GM21825 (cell line): ENCODE measurements at regions not wholly inside any gene's neighbourhood (a gene's known extent, or its start where the extent isn't known, plus 50 kb on each side); places are given as distances from the start of the nearest gene placed in this dataset.
"Not testable (repeated sequence)": the region's sequence is repeated elsewhere in the genome, so short reads cannot be mapped to it uniquely, and the experiment has no call there.

Experiments used
- ATAC-seq: cut with Tn5 transposase; IDR thresholded peaks from one replicate; pipeline ENCODE4 v1.9.1; 2021; ENCODE audit warnings: mild to moderate bottlenecking, moderate library complexity; ENCODE audit not compliant: unreplicated experiment

DNA sequence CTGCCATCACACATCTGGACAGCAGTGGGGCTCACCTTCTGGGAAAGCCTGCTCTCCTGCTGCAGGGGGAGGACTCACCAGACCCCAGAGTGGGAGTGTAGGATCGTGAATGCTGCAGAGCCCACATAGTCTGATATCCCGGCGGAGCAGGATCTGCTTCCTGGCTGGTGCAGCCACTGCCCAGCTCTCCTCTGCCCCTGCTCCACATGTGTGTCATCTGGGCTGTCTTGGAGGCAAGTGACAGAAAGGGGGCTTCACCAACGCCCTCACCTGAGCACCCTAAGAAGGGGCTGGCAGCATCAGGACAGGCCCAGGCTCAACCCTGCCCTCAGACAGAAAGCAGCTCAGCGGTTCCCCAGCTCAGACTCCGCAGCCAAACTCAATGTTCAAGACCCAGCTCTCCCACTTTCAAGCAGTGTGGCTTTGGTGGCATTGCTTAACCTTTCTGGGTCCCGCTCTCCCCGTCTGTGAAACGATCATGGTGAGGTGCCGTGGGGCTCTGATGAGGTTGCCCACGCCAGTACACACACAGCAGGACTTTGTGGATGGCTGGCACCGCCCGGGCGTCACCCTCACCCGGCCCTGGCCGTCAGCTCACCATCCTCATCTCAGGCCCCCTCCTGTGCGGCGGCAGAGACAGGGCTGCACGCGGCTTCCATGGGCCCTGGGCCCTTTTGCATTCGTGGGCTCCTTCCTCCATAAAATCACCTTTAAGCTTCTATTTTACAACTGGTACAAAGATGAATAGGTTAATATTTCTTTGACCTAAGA is 91.0 kb upstream of the SFSWAP start:
- ATAC-seq, result no peak

DNA sequence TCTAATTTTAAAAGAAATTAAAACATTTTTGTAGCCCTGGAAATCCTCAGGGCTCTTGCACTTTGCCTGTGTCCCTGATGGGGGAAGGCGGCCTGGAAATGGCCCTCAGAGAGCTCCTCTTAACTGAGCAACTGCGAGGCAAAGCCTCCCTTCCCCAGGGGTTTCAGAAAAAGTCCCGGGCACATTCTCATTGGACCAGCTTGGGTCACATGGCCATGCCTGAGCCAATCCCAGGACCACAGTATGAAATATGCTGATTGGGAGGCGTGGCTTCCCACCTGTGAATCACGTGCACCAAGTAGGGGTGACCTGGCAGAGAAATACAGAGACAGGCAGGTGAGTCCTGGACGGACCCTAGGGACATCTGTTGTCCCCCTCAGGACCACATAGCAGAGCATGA is 90.4 kb upstream of the SFSWAP start:
- ATAC-seq, result no peak

DNA sequence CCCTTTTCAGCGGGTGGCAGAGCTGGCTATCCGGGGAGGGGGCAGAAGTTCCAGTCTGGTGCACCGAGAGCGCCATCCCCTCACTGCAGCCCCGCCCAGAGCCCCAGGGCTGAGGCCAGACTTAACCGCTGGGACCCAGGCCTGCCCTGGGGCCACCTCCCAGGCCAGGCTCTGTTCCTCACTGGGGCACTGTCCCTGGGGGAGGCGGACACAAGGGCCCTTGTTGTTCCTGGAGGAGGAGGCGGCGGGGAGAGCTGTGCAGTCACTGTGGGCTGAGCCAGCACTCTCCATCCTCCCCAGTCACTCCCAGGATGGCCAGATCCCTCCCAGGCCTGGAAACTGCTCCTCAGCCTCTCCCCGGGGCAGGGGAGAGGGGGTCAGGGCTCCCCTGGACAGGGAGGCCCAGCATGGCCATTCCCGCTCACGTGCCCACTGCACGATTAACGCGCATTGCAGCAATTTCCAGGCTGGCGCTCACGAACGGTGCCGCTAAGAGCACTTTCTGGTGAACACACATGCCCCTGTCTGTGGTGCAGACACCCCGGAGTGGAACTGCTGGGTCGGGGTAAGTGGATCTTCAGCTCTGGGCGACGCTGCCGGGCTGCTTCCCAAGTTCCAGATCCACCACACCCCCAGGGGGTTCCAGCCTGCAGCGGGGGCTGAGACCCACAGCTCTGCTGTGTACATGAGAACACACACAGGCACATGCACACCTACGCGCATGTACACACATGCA is 89.8 kb upstream of the SFSWAP start:
- no peak for ATAC-seq

DNA sequence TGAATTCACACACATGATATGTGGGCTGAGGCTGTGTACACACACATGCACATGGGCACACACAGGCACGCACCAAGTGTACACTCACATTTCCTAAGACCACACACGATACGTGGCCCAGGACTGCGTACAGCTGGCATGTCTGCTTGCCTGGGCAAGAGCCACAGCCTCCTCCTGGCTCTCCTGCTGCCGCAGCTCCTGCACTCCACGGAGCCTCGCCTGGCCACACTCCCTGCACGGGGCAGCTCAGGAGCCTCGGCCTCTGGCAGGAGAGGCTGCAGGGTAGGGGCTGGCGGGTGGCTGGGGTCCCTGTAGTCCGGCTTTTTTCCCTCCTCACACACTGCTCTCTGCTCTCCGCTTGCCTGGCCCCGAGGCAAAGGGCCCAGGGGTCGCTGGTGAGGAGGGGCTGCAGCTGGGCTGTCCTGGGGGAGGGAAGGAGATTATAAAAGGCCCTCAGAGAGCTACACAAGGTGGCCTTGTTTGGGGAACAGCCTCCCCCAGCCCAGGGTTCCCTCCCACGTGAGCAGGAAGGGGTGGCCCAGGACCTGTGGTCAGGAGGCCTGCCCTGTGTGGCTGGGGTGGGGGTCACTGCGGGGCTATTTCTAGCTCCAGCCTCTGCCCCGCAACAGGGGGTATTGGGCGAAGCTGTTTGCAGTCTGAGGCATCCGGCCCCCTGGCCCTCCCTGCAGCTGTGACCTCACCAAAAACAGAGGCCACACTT is 89.0 kb upstream of the SFSWAP start:
- no peak for ATAC-seq

DNA sequence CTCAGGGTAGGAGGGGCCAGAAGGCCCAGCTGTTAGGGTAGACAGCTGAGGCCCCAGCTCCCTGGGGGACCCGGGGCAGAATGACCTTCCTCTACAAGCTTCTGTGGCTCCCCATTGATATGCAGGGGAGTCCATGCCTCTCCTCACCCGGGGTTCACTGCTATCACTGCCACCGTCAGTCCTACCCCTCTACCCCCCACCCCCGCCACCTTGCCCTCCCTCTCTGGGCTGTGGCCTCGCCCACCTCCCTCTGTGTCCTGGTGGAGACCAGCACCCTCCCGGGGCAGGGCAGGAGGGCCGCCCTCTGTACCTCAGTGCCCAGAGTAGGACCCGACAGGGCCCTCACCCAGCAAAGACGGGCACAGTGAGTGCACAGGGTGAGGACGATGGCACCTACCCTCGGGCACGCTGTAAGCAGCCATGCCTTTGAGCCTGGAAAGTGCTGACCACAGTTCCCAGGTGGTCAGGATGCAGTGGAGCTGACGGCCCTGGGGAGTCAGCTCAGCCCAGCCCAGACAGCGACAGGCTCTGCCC is 88.4 kb upstream of the SFSWAP start:
- ATAC-seq, result no peak

DNA sequence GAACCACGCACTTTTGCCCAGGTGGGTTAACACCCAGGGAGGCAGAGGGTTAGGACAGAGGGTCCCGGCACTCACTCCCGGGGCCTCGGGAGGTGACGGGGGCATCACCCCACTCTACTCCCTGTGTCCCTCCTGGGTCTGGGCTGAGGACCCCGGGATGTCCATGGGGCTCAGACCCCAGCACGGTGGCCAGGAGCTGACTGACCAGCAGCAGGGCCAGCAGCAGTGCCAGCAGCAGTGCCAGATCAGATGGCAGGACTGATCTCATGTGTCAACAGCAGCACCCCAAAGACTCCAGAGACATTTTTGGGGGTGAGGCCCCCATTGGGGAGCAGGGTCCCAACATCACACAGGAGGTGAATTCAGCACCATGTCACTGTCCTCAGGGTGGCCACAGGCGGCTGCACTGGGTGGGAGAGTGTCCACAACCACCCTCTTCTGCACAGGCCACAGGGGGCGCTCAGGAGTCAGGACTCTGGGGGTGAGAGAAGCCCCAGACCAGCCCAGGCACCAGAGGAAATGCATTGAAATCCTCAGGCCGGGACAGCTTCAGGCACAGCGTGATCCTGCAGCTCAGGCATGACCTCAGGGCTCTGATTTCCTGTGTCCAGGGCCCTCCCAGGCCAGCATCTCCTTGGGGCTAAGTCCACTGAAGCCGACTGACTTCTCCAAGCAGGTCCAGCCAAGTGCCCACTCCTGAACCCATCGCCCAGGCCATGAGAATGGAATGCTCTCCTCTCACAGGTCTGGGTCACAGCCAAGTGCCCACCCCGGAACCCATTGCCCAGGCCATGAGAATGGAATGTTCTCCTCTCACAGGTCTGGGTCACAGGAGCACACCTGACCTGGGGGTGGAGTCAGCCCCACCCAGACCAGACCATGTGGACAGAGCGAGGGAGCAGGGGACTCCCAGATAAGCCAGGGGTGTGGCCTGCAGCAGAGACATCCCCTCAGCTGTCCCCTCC is 87.2 kb upstream of the SFSWAP start:
- ATAC-seq, result not testable (repeated sequence)

DNA sequence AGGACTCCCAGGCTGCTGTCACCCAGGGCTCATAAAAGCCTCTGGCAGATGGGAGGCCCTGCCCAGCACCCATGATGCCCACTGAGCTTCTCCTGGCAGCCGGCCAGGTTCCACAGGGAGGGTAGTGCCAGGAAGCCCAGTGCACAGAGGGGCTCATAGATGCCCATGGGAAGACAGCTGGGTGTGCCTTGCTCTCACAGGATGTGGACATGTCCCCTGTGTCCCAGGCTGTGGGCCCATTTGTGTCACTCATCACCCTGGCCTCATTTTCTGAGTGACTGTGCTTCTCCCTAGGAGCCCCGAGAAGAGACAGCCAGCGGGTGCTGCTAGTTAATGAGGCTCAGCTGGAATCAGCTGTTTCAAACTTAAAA is 86.5 kb upstream of the SFSWAP start:
- ATAC-seq, result not testable (repeated sequence)

DNA sequence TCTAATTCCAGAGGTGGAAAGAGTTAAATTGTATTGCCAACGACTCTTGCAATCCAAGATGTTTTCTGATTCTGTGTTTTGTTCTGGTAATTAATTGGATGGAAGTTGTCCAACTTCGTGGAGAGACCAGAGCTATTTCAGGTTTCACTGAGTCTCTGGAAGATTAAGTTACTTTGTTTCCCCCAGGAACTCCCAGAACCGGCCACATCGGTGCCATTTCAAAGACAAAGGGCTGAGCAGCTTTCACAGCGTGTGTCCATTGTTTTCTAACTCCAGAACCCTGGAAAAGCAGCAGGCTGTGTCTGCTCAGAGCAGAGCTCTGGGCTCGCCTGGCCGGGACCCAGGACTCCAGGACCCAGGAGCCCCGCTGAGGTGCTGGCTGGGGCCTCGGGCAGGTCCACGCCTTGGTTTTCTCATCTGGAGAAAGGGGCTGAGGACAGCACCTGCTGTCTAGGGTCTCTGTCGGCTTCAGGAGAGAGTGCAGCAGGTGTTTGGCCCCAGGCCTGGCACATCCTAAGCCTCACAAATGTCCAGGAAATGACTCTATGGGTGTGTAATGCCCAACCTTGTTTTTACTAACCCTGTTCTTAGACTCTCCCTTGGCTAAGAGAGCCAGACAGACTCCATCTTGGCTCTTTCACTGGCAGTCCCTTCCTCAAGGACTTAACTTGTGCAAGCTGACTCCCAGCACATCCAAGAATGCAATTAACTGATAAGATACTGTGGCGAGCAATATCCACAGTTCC is 86.0 kb upstream of the SFSWAP start:
- not testable (repeated sequence) for ATAC-seq

DNA sequence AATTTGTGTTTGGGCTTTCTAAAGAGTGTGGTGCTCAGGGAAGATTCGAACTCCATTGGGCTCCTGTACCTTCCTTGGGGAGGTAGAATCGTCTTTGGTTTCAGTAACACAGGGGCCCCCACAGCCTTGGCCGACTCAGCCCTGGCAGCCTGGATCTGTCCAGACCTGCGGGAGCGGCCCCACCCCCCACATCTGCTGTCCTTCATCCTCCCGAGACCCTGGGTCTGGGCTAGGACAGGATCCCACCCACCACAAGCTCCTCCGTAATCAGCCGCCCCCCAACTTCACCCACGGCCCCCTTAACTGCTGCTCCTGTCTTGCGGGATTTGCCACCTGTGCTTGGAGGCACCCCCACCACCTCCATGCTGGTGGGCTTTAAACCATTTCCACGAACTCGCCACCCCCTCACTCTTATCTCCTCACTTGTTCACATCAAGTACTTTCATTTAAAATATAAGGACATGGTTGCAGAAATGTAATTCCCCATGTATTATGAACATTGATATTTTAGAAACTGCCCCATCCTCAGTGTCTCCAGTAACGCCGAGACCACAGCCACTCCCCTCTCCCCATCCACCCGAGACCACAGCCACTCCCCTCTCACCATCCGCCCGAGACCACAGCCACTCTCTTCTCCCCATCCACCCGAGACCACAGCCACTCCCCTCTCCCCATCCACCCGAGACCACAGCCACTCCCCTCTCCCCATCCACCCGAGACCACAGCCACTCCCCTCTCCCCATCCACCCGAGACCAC is 84.7 kb upstream of the SFSWAP start:
- not testable (repeated sequence) for ATAC-seq

DNA sequence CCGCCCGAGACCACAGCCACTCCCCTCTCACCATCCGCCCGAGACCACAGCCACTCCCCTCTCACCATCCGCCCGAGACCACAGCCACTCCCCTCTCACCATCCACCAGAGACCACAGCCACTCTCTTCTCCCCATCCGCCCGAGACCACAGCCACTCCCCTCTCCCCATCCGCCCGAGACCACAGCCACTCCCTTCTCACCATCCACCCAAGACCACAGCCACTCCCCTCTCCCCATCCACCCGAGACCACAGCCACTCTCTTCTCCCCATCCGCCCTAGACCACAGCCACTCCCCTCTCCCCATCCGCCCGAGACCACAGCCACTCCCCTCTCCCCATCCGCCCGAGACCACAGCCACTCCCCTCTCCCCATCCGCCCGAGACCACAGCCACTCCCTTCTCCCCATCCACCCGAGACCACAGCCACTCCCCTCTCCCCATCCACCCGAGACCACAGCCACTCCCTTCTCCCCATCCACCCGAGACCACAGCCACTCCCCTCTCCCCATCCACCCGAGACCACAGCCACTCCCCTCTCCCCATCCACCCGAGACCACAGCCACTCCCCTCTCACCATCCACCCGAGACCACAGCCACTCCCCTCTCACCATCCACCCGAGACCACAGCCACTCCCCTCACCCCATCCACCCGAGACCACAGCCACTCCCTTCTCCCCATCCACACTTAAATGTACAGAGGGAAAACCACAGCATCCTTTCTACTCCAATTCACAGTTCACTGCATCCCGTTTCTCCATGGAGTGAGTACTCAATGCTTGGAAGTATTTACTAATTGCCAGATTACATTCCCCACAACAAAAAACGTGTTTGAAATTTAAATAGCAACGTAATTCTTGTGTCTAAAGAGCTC is 83.5 kb upstream of the SFSWAP start:
- ATAC-seq, result not testable (repeated sequence)

DNA sequence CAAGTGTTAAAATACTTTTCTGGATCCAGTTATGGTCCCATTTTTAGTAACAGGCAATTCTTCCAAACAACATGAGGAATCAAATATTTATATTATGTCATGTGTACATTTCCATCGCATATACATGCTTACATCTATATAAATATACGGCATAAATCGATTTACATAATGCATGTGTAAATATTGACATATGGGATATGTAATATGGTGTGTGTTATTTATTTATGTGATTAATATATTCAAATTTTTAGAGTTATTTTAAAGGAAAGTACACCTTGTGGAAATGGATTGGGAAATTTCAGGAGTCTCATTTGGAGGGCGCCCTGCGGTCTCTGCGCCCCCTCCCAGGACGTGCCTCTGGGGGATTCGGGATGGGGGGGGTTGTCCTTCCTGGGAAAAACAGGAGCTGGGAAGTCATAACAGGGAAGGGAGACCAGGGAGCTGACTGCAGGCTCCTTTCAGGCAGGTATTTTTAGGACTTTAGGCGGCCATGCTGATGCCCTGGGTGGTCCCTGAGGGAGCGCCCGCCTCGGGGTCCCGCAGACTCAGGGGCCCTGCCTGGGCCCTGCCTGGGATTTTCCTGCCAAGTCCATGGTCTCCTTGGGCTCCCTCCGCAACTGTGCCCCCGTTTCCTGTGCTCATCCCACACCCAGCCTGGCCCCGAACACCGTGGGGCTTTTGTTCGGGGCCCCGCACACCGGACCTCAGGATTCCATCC is 82.7 kb upstream of the SFSWAP start:
- ATAC-seq, result no peak

DNA sequence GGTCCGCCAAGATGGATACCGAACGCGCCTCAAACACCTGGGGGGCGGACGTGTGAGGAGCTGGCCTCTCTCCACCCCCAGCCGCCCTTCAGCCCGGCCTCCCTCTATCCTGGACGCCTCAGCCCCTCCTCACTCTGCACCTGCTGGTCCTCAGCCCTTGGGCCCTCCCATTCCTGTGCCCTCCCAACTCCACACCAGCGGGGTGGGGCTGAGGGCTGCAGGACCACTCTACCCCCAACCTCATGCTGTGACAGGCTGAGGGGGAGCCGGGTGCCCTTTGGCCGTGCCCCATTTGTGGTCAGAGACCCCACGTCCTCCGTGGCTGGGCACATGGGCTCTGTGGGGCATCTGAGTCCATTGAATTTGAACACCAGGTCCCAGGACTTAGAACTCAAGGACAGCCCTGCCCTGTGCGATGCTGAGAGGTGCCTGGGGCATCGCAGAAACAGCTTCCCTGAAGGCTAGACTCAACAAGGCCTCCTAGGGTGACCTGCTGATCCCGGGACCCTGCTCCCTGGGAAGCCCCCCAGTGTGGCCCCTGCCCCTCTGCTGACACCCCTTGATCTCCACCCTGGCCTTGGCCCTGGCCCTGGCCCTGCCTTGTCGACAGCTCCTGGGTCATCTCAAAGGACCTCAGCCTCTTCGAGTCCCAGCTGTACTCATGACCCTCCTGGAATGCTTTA is 82.0 kb upstream of the SFSWAP start:
- no peak for ATAC-seq

DNA sequence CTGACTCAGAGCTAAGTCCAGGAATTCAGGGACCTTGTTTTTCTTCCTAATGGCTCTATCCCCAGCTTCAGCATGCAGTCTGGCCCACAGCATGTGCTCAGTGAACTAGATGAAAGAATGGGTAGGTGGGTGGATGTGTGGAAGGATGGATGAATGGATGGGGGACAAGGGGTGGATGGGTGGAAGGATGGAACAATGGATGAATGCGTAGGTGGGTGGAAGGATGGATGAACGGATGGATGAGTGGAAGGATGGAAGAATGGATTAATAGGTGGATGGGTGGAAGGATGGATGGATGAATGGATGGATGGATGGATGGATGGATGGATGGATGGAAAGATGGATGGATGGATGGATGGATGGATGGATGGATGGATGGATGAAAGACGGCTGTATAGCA is 79.7 kb upstream of the SFSWAP start:
- ATAC-seq, result no peak

DNA sequence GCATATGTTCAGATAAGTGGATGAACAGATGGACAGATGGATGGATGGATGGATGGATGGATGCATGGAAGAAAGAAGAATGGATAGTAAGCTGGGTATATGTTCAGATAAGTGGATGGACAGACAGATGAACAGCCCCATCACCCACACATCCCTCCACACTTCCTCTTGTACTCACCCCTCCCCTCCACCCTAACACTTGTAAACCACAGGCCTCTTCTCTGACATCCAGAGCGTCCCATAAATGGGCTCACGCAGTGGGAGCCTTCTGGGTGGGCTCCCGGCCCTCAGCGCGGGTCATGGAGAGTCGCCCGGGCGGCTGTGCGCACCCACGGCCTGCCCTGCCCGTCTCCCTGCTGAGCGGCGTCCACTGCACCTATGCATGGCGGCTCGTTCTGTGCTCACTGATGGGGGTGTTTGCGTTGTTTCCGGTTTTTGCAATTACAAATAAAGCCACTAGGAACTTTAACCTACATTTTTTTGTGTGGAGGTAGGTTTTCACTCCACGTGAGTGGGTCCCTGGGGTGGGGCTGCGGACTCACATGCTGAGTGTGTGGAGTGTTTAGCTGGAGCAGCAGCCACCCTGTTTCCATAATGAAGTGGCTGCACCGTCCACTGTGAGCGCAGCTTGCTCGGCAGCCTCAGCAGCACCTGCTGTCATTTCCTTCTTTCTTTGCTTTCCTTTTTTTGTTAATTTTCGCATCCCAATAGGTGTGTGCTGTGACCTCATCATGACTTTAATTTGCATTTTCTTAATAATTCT is 78.8 kb upstream of the SFSWAP start:
- not testable (repeated sequence) for ATAC-seq

DNA sequence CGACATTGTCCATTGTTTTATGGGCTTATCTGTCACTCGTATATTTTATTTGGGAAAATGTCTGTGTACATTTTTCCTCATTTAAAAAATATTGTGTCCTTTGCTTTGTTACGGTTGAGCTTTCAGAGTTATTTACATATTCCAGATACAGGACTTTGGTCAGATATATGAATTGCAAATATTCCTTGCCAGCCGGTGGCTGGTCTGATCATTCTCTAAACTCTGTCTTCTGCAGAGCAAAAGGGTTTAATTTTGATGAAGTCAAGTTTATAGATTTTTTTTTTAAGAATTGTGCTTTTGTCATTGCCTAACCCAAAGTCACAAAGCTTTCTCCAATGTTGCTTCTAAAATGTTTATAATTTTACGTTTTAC is 78.3 kb upstream of the SFSWAP start:
- not testable (repeated sequence) for ATAC-seq

DNA sequence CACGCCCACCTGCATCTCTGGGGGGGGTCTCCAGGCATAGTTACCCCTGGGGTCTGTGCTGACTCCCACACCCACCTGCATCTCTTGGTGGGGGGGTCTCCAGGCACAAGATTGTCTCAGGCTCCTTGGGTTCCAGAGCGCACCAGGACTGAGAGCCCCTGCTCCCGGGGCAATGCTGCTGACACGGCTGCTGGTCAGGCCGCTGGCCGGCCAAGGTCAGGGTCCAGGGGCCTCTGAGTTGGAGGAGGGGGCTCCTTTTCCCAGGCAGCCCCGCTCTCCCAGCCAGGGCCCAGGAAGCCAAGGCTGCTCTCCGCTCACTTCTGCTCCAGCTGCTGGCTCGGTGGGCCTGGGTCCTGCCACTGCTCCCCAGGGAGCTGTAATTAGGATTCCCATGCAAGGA is 77.3 kb upstream of the SFSWAP start:
- not testable (repeated sequence) for ATAC-seq
